Trophoblast cell (in vitro differentiated cells and primary cell): ENCODE measurements at regions not wholly inside any gene's neighbourhood (a gene's known extent, or its start where the extent isn't known, plus 50 kb on each side); places are given as distances from the start of the nearest gene placed in this dataset.

Experiments
- DNase-seq, 2 donors: peaks; one replicate each; pipeline ENCODE4 v3.0.0-alpha.2; 2016
- H2AFZ ChIP-seq: 2 replicates; pipeline ENCODE4 v1.6.1; 2013; ENCODE audit warnings: low read length, moderate library complexity, mild to moderate bottlenecking; ENCODE audit not compliant: insufficient read depth, poor library complexity
- H2AK5ac ChIP-seq: 2 replicates; pipeline ENCODE4 v1.6.1; 2013; ENCODE audit warnings: mild to moderate bottlenecking, low read length
- H2BK120ac ChIP-seq: 2 replicates; pipeline ENCODE4 v1.6.1; 2013; ENCODE audit warnings: low read length, mild to moderate bottlenecking, moderate library complexity; ENCODE audit not compliant: insufficient read depth, poor library complexity
- H2BK12ac ChIP-seq: 2 replicates; pipeline ENCODE4 v1.6.1; 2013; ENCODE audit warnings: mild to moderate bottlenecking, low read length, moderate library complexity
- H2BK5ac ChIP-seq: 2 replicates; pipeline ENCODE4 v1.6.1; 2013; ENCODE audit warnings: low read length, low read depth, moderate library complexity, mild to moderate bottlenecking; ENCODE audit not compliant: poor library complexity
- H3K14ac ChIP-seq: 2 replicates; pipeline ENCODE4 v1.6.1; 2013; ENCODE audit warnings: mild to moderate bottlenecking, low read length
- H3K18ac ChIP-seq: 2 replicates; pipeline ENCODE4 v1.6.1; 2013; ENCODE audit warnings: mild to moderate bottlenecking, low read length
- H3K23ac ChIP-seq: 2 replicates; pipeline ENCODE4 v1.6.1; 2013; ENCODE audit warnings: low read length
- H3K27ac ChIP-seq: 2 replicates; pipeline ENCODE4 v1.5.1; 2013; ENCODE audit warnings: low read depth, mild to moderate bottlenecking, inconsistent platforms, low read length, moderate library complexity
- H3K27me3 ChIP-seq: 2 replicates; pipeline ENCODE4 v1.6.1; 2013; ENCODE audit warnings: inconsistent platforms, mild to moderate bottlenecking, low read length, moderate library complexity; ENCODE audit not compliant: insufficient read depth
- H3K36me3 ChIP-seq, 2 experiments: 1 replicate in 1 of 2; 2 replicates in 1 of 2; pipeline ENCODE4 v1.6.1; 2013; ENCODE audit warnings: low read length in 2 of 2, mild to moderate bottlenecking in 2 of 2, moderate library complexity in 1 of 2; ENCODE audit not compliant: insufficient read depth in 2 of 2, control insufficient read depth in 1 of 2
- H3K4ac ChIP-seq: 2 replicates; pipeline ENCODE4 v1.6.1; 2013; ENCODE audit warnings: low read depth, mild to moderate bottlenecking, low read length, moderate library complexity
- H3K4me1 ChIP-seq, 2 experiments: 1 replicate in 1 of 2; 2 replicates in 1 of 2; pipeline ENCODE4 v1.6.1; 2013; ENCODE audit warnings: low read length in 2 of 2, mild to moderate bottlenecking in 2 of 2, moderate library complexity in 1 of 2; ENCODE audit not compliant: insufficient read depth in 2 of 2, control insufficient read depth in 1 of 2
- H3K4me2 ChIP-seq: 2 replicates; pipeline ENCODE4 v1.6.1; 2013; ENCODE audit warnings: inconsistent platforms, mild to moderate bottlenecking, low read length, moderate library complexity
- H3K4me3 ChIP-seq: 2 replicates; pipeline ENCODE4 v1.5.1; 2013; ENCODE audit warnings: mild to moderate bottlenecking, low read depth, low read length, inconsistent platforms
- H3K79me1 ChIP-seq: one replicate; pipeline ENCODE4 v1.6.1; 2013; ENCODE audit warnings: low read length
- H3K79me2 ChIP-seq: 2 replicates; pipeline ENCODE4 v1.6.1; 2013; ENCODE audit warnings: low read length, mild to moderate bottlenecking; ENCODE audit not compliant: control insufficient read depth, insufficient read depth, poor library complexity
- H3K9ac ChIP-seq: 2 replicates; pipeline ENCODE4 v1.6.1; 2013; ENCODE audit warnings: mild to moderate bottlenecking, low read length
- H3K9me3 ChIP-seq: 2 replicates; pipeline ENCODE4 v1.6.1; 2013; ENCODE audit warnings: low read depth, mild to moderate bottlenecking, control low read depth, inconsistent platforms, low read length; ENCODE audit not compliant: insufficient read depth
- H4K12ac ChIP-seq: 2 replicates; pipeline ENCODE4 v1.6.1; 2013; ENCODE audit warnings: low read depth, mild to moderate bottlenecking, low read length, moderate library complexity
- H4K8ac ChIP-seq: 2 replicates; pipeline ENCODE4 v1.6.1; 2013; ENCODE audit warnings: low read depth, mild to moderate bottlenecking, low read length, moderate library complexity
- H4K91ac ChIP-seq: one replicate; pipeline ENCODE4 v1.6.1; 2013; ENCODE audit warnings: low read depth, mild to moderate bottlenecking, low read length, moderate library complexity
- WGBS: extraction: QIAGEN DNeasy Blood & Tissue Kit; methylation state at CpG from one replicate; pipeline ENCODE4 v1.1.7; 2013; ENCODE audit warnings: missing lambda C conversion rate; ENCODE audit not compliant: insufficient read length, insufficient coverage; ENCODE audit errors: extremely low coverage; 5-methylcytosine and 5-hydroxymethylcytosine counted together

- no peaks in the 10 kb centered on the region for H3K27me3 ChIP-seq
- H3K23ac ChIP-seq, result no peak overlapping the region
- H3K9me3 ChIP-seq, result peaks cover 6% of the 10 kb centered on the region
- no peak overlapping the region for H3K4ac ChIP-seq
- no peaks in the 10 kb centered on the region for H3K79me1 ChIP-seq
- DNase-seq, result peak; percentile 13 to 41
- no peaks in the 10 kb centered on the region for H3K79me2 ChIP-seq
- H2BK12ac ChIP-seq, result no peak overlapping the region
- no peak overlapping the region for H2AFZ ChIP-seq
- H2AK5ac ChIP-seq, result no peak overlapping the region
- H3K4me1 ChIP-seq, result no peaks in the 10 kb centered on the region
- no peak overlapping the region for H4K12ac ChIP-seq
- no peak overlapping the region for H4K91ac ChIP-seq
- H3K4me3 ChIP-seq, result no peak overlapping the region
- no peak overlapping the region for H3K4me2 ChIP-seq
- H3K14ac ChIP-seq, result no peak overlapping the region
- no peak overlapping the region for H3K18ac ChIP-seq
- H3K36me3 ChIP-seq, result no peaks in the 10 kb centered on the region
- H3K9ac ChIP-seq, result no peak overlapping the region
- no peak overlapping the region for H2BK120ac ChIP-seq
- no CpG with 5 or more reads among the region's 5 CpGs for WGBS
- H3K27ac ChIP-seq, result no peak overlapping the region
- no peak overlapping the region for H4K8ac ChIP-seq
- no peak overlapping the region for H2BK5ac ChIP-seq
Measured at GRCh38 chr6:168908166-168908565, 345.5 kb downstream of the THBS2 start.

- Histone ChIP-seq H3K9me3 (peaks cover 6% of the 10 kb centered on the region), H3K23ac (no peak overlapping the region), H3K79me1 (no peaks in the 10 kb centered on the region), H3K14ac (no peak overlapping the region), H2BK12ac (no peak overlapping the region), H4K91ac (no peak overlapping the region), H3K18ac (no peak overlapping the region), H2BK5ac (no peak overlapping the region), H3K27me3 (no peaks in the 10 kb centered on the region), H2BK120ac (no peak overlapping the region), H4K12ac (no peak overlapping the region), H3K4me1 (no peaks in the 10 kb centered on the region), H3K27ac (no peak overlapping the region), H3K4me3 (no peak overlapping the region), H3K9ac (no peak overlapping the region), H2AK5ac (no peak overlapping the region), H3K4me2 (no peak overlapping the region), H2AFZ (no peak overlapping the region), H3K4ac (no peak overlapping the region), H3K79me2 (no peaks in the 10 kb centered on the region), H3K36me3 (no peaks in the 10 kb centered on the region), H4K8ac (no peak overlapping the region)
- DNase-seq, result peak; percentile 91 to 92
- WGBS, result no CpG with 5 or more reads among the region's 5 CpGs
Measured at GRCh38 chr6:168906391-168906790, 347.3 kb downstream of the THBS2 start.

- Histone ChIP-seq H3K79me2 (no peaks in the 10 kb centered on the region), H2BK5ac (no peak overlapping the region), H3K18ac (no peak overlapping the region), H3K9me3 (peaks cover 6% of the 10 kb centered on the region), H3K14ac (no peak overlapping the region), H3K4ac (no peak overlapping the region), H2AFZ (no peak overlapping the region), H2AK5ac (no peak overlapping the region), H3K9ac (no peak overlapping the region), H3K23ac (no peak overlapping the region), H3K4me3 (no peak overlapping the region), H3K79me1 (no peaks in the 10 kb centered on the region), H3K36me3 (no peaks in the 10 kb centered on the region), H4K8ac (no peak overlapping the region), H3K27me3 (no peaks in the 10 kb centered on the region), H3K4me1 (no peaks in the 10 kb centered on the region), H3K4me2 (no peak overlapping the region), H3K27ac (no peak overlapping the region), H4K91ac (no peak overlapping the region), H2BK12ac (no peak overlapping the region), H2BK120ac (no peak overlapping the region), H4K12ac (no peak overlapping the region)
- DNase-seq, result peak; percentile 81 to 86
- no CpG with 5 or more reads among the region's 7 CpGs for WGBS
Measured at GRCh38 chr6:168905451-168906090, 348.1 kb downstream of the THBS2 start.

- Histone ChIP-seq H3K4me2 (no peak overlapping the region), H3K27ac (no peak overlapping the region), H3K18ac (no peak overlapping the region), H3K36me3 (no peaks in the 10 kb centered on the region), H3K9ac (no peak overlapping the region), H3K4ac (no peak overlapping the region), H3K27me3 (no peaks in the 10 kb centered on the region), H4K91ac (no peak overlapping the region), H2BK120ac (no peak overlapping the region), H3K4me3 (no peak overlapping the region), H4K12ac (no peak overlapping the region), H2AFZ (no peak overlapping the region), H3K23ac (no peak overlapping the region), H3K79me1 (no peaks in the 10 kb centered on the region), H2BK12ac (no peak overlapping the region), H2BK5ac (no peak overlapping the region), H4K8ac (no peak overlapping the region), H2AK5ac (no peak overlapping the region), H3K14ac (no peak overlapping the region), H3K9me3 (peaks cover 2% of the 10 kb centered on the region), H3K79me2 (no peaks in the 10 kb centered on the region), H3K4me1 (no peaks in the 10 kb centered on the region)
- WGBS, result no CpG with 5 or more reads among the region's 17 CpGs
- DNase-seq, result no peak
Measured at GRCh38 chr6:168903613-168904345, 349.9 kb downstream of the THBS2 start.
